Panc1 (cell line): ENCODE measurements at regions not wholly inside any gene's neighbourhood (a gene's known extent, or its start where the extent isn't known, plus 50 kb on each side); places are given as distances from the start of the nearest gene placed in this dataset.

Experiments used
- ATAC-seq: fragments of 200-7000 bp; cut with Tn5 transposase; 2 replicates; pipeline ENCODE4 v1.9.1; 2020; ENCODE audit warnings: mild to moderate bottlenecking, moderate library complexity
- BruUV-seq: library from RNA; stranded (reverse); fragments of 400-500 nt; replicated peaks from 2 replicates; lab custom pipeline; 2021; lab: Mats Ljungman, UMichigan
- CTCF ChIA-PET: fragments of 300-600 bp; sonication (Branson Sonifier 250); formaldehyde crosslinking; loops from one replicate; lab custom pipeline; 2022; ENCODE audit warnings: antibody characterized with exemption; lab: Charles Lee
- POLR2A ChIA-PET: fragments of 300-600 bp; sonication (Branson Sonifier 250); formaldehyde crosslinking; loops from one replicate; lab custom pipeline; 2022; ENCODE audit warnings: antibody characterized with exemption; lab: Charles Lee
- DNase-seq: peaks from one replicate; pipeline ENCODE4 v3.0.0-alpha.2; 2010; ENCODE audit warnings: low read depth, low spot score
- H3K27ac ChIP-seq: 2 replicates; pipeline ENCODE4 v1.5.1; 2011; ENCODE audit warnings: mild to moderate bottlenecking, low read length, inconsistent platforms
- H3K27me3 ChIP-seq: fragments of 200-500 bp; sonication (Bioruptor generic); 2 replicates; pipeline ENCODE4 v1.6.0; 2014; ENCODE audit warnings: low read length, inconsistent platforms; ENCODE audit not compliant: control insufficient read depth, insufficient read depth
- H3K36me3 ChIP-seq: fragments of 200-500 bp; sonication (Bioruptor generic); 2 replicates; pipeline ENCODE4 v1.5.1; 2014; ENCODE audit warnings: inconsistent platforms, mild to moderate bottlenecking, low read length, moderate library complexity; ENCODE audit not compliant: control insufficient read depth, insufficient read depth
- H3K4me1 ChIP-seq: 2 replicates; pipeline ENCODE4 v1.5.1; 2011; ENCODE audit warnings: inconsistent platforms, mild to moderate bottlenecking, low read length, moderate library complexity; ENCODE audit not compliant: control insufficient read depth, insufficient read depth
- H3K4me3 ChIP-seq, 2 experiments: 2 replicates each; pipeline ENCODE4 v1.5.1; 2011 to 2012; ENCODE audit warnings: low read depth in 2 of 2, low read length in 2 of 2, mild to moderate bottlenecking in 2 of 2, inconsistent platforms in 1 of 2, moderate library complexity in 1 of 2
- H3K9me3 ChIP-seq: fragments of 200-500 bp; sonication (Bioruptor generic); 2 replicates; pipeline ENCODE4 v1.5.1; 2014; ENCODE audit warnings: low read depth, mild to moderate bottlenecking, inconsistent platforms, low read length, moderate library complexity; ENCODE audit not compliant: control insufficient read depth, insufficient read depth
- POLR2AphosphoS5 ChIP-seq: IDR thresholded peaks from 2 replicates; pipeline ENCODE4 v1.6.1; 2012; ENCODE audit warnings: mild to moderate bottlenecking, low read depth, low read length, moderate library complexity
- SIN3A ChIP-seq: IDR thresholded peaks from 2 replicates; pipeline ENCODE4 v1.6.1; 2012; ENCODE audit warnings: low read depth, mild to moderate bottlenecking, low read length, moderate library complexity, borderline replicate concordance; ENCODE audit not compliant: insufficient read depth
- TCF7L2 ChIP-seq: IDR thresholded peaks from 2 replicates; pipeline ENCODE4 v1.6.1; 2011; ENCODE audit warnings: mild to moderate bottlenecking, low read depth, low read length, inconsistent platforms
- in situ Hi-C: cut with HindIII; loops from 2 replicates; pipeline ENCODE4 v1.10.0; 2016; ENCODE audit warnings: low sequenced_read_pairs, low pct_unique_long_range_greater_than_20kb
- intact Hi-C: fragments of 100-400 bp; cut with micrococcal nuclease; formaldehyde crosslinking; loops from one replicate; pipeline ENCODE4 v1.10.0; 2022; ENCODE audit not compliant: unreplicated experiment
- TF ChIP-seq, protein P1 (sequence below), 2 experiments: IDR thresholded peaks; 2 replicates each; pipeline ENCODE4 v1.6.1; 2011 to 2012; ENCODE audit warnings: low read depth in 2 of 2, control low read depth in 1 of 2, low read length in 1 of 2, mild to moderate bottlenecking in 1 of 2, moderate library complexity in 1 of 2; ENCODE audit not compliant: insufficient read depth in 1 of 2
- TF ChIP-seq, protein P2 (sequence below): fragments of 450-650 bp; IDR thresholded peaks from 2 replicates; pipeline ENCODE4 v1.5.1; 2017; ENCODE audit warnings: mild to moderate bottlenecking

DNA sequence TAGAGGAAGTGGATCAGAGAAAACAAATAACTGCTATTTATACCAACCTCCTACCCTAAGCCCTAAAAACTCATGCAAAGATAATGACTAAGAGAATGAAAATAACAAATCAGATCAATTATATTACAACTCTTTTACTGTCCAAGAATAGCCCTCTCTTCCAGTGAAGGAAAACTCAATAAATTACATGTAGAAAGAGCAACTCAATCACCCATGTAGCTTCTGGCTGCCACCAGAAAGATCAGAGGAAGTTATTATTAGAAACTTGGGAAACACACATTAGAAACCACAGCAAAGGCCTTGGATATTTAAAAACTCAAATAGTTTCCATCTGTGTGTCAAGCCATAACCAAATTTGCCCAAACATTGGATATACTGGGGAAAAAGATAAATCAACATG is 134.0 kb upstream of the TARS1 start:
- intact Hi-C loops (no loop called here), in situ Hi-C loops (no loop called here)
- H3K4me3 ChIP-seq: no peak overlapping the region
- no peak for TF ChIP-seq TCF7L2
- TF ChIP-seq, protein P1, sequence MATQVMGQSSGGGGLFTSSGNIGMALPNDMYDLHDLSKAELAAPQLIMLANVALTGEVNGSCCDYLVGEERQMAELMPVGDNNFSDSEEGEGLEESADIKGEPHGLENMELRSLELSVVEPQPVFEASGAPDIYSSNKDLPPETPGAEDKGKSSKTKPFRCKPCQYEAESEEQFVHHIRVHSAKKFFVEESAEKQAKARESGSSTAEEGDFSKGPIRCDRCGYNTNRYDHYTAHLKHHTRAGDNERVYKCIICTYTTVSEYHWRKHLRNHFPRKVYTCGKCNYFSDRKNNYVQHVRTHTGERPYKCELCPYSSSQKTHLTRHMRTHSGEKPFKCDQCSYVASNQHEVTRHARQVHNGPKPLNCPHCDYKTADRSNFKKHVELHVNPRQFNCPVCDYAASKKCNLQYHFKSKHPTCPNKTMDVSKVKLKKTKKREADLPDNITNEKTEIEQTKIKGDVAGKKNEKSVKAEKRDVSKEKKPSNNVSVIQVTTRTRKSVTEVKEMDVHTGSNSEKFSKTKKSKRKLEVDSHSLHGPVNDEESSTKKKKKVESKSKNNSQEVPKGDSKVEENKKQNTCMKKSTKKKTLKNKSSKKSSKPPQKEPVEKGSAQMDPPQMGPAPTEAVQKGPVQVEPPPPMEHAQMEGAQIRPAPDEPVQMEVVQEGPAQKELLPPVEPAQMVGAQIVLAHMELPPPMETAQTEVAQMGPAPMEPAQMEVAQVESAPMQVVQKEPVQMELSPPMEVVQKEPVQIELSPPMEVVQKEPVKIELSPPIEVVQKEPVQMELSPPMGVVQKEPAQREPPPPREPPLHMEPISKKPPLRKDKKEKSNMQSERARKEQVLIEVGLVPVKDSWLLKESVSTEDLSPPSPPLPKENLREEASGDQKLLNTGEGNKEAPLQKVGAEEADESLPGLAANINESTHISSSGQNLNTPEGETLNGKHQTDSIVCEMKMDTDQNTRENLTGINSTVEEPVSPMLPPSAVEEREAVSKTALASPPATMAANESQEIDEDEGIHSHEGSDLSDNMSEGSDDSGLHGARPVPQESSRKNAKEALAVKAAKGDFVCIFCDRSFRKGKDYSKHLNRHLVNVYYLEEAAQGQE (IDR thresholded peaks at IDR 0.05; ENCODE audit: insufficient read depth in 1 of 2, low read depth in 2 of 2, low read length in 1 of 2): no peak
- no peak for TF ChIP-seq SIN3A
- no peak for TF ChIP-seq POLR2AphosphoS5
- TF ChIP-seq, protein P2, sequence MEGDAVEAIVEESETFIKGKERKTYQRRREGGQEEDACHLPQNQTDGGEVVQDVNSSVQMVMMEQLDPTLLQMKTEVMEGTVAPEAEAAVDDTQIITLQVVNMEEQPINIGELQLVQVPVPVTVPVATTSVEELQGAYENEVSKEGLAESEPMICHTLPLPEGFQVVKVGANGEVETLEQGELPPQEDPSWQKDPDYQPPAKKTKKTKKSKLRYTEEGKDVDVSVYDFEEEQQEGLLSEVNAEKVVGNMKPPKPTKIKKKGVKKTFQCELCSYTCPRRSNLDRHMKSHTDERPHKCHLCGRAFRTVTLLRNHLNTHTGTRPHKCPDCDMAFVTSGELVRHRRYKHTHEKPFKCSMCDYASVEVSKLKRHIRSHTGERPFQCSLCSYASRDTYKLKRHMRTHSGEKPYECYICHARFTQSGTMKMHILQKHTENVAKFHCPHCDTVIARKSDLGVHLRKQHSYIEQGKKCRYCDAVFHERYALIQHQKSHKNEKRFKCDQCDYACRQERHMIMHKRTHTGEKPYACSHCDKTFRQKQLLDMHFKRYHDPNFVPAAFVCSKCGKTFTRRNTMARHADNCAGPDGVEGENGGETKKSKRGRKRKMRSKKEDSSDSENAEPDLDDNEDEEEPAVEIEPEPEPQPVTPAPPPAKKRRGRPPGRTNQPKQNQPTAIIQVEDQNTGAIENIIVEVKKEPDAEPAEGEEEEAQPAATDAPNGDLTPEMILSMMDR: no peak
- ATAC-seq (no peak), DNase-seq (no peak)
- ChIA-PET CTCF (no interaction called here), POLR2A (no interaction called here)
- no peaks in the 10 kb centered on the region for H3K36me3 ChIP-seq
- no peaks in the 10 kb centered on the region for H3K9me3 ChIP-seq
- no TSS peak for BruUV-seq
- no peak overlapping the region for H3K27ac ChIP-seq
- no peaks in the 10 kb centered on the region for H3K4me1 ChIP-seq
- H3K27me3 ChIP-seq: no peaks in the 10 kb centered on the region

DNA sequence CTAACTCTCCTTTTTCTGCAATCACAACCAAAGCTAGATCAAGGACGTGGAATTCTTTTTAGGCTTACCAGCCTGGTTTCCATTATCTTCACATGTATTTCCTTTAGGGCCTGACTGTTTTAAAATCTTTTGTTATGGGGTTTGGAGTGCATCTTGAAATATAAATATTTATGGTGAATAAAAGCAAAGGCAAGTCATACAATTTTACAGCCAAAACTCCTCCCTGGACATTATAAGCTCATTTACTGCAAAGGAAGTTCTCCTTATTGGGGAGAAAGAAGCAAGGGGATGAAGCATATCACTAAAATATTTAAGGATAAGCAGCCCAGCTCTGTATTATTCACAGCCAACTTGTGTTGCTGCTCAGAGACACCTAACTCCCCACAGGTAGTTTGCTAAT is 132.2 kb upstream of the TARS1 start:
- intact Hi-C loops: no loop called here
- ATAC-seq: no peak
- no peaks in the 10 kb centered on the region for H3K27me3 ChIP-seq
- H3K9me3 ChIP-seq: no peaks in the 10 kb centered on the region
- H3K27ac ChIP-seq: no peak overlapping the region
- BruUV-seq: no TSS peak
- TF ChIP-seq SIN3A (no peak), POLR2AphosphoS5 (no peak), TCF7L2 (no peak)
- TF ChIP-seq, protein P1 (IDR thresholded peaks at IDR 0.05; ENCODE audit: insufficient read depth in 1 of 2, low read depth in 2 of 2, low read length in 1 of 2): no peak
- TF ChIP-seq, protein P2: no peak
- H3K36me3 ChIP-seq: no peaks in the 10 kb centered on the region
- POLR2A ChIA-PET: no interaction called here
- DNase-seq: no peak
- H3K4me3 ChIP-seq: no peak overlapping the region
- H3K4me1 ChIP-seq: no peaks in the 10 kb centered on the region
- in situ Hi-C loops: no loop called here
- CTCF ChIA-PET: no interaction called here
